CD4-positive, alpha-beta T cell treated with Interleukin-6 for 4 hours (primary cell): ENCODE measurements at regions not wholly inside any gene's neighbourhood (a gene's known extent, or its start where the extent isn't known, plus 50 kb on each side); places are given as distances from the start of the nearest gene placed in this dataset.
"Not testable (repeated sequence)": the region's sequence is repeated elsewhere in the genome, so short reads cannot be mapped to it uniquely, and the experiment has no call there.

Experiments
- DNase-seq: peaks from one replicate; pipeline ENCODE4 v3.0.0-alpha.2; 2020; ENCODE audit warnings: mixed read lengths

DNA sequence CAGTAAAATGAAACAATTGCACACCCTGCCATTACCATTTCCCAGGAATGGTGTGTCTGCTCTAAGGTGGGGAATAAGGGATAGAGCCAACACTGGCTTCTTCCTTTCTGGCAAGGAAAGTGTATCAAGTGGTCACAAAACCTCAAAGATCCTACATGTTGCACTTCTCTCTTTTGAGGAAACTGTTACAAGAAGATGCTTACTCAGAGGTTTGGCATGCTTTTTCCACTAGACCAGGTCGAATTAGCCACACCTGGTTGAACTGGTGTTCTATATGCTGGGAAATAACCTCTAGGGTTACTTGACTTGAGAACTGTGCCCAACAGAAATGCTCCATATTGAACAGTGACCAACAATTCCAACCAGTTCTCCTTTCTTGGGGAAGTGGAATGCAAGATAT lies 102.9 kb downstream of the LRRN1 start:
- DNase-seq: no peak

DNA sequence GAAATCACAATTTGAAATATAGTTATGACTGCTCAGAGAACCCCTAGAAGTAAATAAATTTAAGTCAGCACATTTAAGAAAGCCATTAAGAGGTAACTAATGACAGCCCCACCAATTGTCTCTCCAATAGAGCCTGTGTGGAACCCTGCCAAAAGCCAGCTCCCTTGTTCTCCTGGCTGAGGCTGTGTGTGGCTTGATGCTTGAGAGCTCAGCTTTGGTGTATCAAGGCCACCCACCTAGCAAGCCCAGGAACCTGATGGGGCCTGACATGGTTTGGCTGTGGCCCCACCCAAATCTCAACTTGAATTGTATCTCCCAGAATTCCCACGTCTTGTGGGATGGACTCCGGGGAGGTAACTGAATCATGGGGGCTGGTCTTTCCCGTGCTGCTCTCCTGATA lies 106.9 kb downstream of the LRRN1 start:
- no peak for DNase-seq

DNA sequence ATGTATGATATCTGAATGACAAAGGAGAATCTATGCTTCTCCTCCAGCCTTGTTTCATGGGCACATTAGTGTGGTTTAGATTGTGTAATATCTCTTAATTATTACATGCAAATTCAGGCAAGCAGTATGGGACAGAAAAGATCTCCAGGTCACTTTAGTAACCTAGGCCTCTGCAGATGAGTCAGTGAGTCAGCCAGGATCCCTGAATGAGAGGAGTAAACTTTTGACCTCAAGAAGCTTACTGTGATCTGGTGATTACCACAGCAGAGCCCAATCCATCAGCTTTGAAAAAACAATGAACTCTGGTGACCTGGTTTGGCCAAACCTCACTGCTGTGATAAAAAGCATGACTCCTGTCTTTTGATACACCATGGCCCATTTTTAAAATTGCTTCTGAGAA lies 107.8 kb downstream of the LRRN1 start:
- DNase-seq: no peak

DNA sequence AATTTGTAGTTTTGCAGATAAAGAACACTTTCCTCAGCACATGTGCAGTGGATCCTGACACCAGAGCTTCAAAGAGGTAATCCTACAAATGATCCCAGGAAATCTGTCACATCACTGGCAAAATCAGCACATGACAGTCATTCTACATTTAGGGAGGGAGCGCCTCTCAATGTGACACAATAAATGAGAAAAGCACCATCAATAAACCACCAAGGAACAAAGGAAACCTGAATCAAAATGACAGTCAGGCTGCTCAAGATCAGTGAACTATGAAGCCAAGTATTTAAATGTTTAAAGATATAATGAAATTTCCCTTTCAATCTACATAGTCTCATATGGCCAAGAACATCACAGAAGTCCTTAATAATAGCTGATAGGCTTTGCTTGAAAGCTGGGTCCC lies 119.5 kb downstream of the LRRN1 start:
- DNase-seq: no peak

DNA sequence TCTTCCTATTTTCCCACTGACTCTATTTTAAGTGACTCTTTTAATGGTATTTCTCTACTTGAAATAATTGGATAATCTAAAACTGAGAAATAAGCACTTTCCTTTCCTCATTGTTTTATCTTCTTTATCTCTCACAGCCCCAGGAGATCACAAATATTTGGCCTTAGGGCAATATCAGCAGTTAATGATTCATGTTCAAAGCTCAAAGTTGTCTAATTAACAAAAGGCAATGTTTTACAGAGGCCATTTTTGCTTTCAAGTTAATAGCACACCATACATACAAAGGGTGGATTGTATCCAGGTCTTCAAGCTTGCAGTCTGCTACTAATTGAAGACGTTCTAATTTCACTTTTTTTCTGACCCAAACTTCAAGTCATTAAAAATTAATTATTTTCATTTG lies 120.1 kb downstream of the LRRN1 start:
- DNase-seq: no peak

DNA sequence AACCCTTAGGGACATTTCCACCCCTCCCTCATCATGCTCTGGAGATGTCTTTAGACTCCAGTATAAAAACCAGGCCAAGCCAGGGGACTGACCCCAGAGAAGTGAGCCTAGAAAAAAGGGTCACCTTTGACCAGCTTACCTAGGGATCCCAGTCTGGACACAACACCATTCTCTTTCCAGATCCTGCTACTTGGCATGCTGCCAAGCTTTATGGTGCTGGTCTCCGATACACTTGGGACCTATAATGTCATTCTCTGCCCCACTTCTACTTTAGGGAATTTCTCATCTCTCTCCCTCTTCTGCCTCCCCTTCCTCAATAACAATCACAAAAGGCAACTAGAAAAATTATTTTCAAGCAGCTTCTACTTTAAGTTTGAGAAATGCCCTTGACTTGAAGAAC lies 124.4 kb downstream of the LRRN1 start:
- DNase-seq: no peak

DNA sequence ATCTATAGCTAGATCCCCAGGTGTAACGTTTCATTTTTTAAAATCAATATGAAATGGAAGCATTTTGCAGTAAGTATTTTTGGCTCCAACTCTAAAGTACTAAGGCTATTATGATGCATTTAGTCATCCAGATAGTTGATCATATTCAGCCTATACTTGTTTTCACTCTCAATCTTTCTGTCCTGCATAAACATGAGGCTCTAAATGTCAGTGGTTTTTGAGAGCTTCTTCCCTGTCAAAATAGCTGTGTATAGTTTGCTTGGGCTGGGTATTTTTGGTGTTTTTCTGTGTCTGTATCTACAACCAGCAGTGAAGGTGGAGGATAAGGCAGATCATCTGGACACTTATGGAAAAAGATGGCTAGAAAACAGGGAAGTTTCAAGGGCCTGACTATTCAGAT lies 128.0 kb downstream of the LRRN1 start:
- DNase-seq: no peak

DNA sequence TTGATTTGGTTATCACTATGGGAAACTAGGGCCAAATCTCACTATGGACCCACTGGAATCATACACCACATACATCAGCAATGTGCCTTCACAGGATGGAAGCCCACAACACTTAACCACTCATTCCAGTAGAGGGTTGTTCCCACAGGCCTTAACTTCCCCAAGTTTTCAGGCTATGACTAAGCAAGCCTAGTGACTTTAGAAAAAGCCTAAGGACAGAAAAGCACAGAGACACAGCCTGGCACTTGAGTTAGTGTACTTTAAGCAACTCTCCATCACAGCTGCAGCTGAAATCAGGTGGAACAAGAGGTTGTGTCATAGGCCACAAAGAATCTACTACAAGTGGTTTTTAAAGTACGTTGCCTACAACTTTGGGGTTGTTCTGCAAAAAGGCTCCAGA lies 128.7 kb downstream of the LRRN1 start:
- DNase-seq: no peak

DNA sequence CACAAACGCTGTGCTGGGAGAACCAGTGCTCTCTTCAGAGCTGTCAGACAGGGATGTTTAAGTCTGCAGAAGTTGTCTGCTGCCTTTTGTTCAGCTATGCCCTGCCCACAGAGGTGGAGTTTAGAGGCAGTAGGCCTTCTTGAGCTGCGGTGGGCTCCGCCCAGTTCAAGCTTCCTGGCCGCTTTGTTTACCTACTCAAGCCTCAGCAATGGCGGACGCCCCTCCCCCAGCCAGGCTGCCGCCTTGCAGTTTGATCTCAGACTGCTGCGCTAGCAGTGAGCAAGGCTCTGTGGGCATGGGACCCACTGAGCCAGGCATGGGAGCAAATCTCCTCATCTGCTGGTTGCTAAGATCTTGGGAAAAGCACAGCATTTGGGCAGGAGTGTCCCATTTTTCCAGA lies 142.1 kb downstream of the LRRN1 start:
- not testable (repeated sequence) for DNase-seq

DNA sequence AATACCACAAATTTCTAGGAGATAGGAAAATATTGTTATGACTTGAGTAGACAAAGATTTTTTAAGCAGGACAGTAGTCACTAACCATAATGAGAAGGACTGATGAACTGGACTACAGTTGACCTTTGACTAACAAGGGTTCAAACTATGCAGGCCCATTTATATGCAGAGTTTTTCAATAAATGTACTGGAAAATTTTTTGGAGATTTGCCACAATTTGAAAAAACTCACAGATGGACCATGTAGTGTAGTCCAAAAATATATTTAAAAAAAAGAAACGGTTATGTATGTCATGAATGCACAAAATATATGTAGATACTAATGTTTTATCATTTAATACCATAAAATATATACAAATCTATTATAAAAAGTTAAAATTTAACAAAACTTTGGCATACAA lies 151.8 kb downstream of the LRRN1 start:
- no peak for DNase-seq

DNA sequence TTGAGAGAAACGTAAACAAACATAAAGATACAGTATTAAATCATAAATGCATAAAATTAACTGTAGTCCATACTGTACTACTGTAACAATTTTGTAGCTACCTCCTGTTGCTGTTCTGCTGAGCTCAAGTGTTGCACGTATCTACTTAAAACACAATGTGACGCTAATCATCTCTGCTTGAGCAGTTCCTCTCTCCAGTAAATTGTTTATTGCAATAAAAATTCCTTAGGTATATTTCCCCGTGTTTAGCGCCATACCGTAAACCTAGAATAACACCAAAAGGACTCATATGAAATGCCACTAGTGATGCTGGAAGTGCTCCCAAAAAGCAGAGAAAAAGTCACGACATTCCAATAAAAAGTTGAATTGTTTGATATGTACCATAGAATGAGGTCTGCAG lies 152.3 kb downstream of the LRRN1 start:
- no peak for DNase-seq

DNA sequence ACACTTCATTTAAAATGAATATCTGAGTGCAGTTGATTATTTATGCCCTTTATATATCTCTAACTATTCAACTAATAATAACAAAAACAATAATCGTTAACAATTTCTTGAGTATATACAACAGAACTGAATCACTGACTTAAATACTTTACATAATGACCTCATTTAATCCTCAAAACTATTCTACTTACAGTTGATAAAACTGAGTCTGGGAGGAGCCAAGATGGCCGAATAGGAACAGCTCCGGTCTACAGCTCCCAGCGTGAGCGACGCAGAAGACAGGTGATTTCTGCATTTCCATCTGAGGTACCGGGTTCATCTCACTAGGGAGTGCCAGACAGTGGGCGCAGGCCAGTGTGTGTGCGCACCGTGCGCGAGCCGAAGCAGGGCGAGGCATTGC lies 163.6 kb downstream of the LRRN1 start:
- not testable (repeated sequence) for DNase-seq

DNA sequence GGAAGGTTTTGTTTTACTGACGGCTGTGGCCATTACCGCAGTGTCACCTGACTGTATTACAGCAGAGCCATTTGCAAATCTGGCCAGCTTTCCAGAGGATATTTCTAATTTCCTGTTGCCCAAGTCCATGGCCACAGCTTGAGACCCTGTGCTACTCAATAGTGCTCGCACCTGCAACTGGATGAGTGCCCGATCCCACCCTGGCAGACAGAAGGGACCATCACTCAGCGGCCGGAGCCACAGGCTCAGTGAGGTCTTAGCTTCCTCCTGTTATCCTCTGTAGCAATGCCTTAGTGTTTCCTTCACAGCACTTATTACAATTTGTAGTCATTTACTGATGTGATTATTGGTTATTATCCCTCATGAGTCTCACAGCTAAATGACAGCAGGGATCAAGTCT lies 184.8 kb downstream of the LRRN1 start:
- DNase-seq: no peak

DNA sequence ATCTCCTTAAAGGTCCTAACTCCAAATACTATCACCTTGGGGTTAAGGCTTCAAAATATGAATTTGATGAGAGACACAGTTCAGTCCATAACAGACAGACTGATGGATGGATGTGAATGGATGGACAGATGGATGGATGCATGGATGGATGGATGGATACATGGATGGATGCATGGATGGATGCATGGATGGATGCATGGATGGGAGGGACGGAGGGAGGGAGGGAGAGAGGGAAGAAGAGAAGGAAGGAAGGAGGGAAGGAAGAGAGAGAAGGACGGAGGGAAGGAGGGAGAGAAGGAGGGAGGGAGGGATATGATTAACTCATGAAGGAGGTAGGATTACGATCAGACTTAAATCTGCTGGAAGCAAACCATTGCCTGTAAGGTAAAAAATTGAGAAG lies 192.4 kb downstream of the LRRN1 start:
- no peak for DNase-seq

DNA sequence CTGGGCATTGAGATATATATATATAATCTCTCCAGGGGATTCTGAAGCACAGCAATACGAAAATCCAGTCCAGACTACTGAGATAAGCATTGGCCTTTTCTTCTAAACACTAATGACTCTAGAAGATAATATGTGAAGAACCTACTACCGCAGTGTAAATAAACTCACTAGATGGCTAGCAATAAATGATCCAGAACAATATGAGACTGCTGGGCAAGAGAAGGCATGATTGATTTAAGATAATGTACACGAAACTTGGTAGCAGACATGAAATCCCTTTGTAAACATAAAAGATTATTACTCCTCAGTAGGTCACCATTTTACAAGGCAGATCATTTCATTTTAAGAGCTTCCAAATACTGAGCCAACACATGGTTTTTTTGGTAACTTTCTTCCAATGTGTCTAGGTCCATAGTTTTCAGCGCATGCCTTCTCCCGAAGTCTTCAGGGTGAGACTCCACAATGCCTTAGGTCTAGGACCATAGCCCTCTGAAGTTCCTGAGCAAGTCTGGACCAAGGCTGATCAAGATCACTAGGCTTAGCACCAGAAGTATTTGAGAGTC lies 193.2 kb downstream of the LRRN1 start:
- no peak for DNase-seq

DNA sequence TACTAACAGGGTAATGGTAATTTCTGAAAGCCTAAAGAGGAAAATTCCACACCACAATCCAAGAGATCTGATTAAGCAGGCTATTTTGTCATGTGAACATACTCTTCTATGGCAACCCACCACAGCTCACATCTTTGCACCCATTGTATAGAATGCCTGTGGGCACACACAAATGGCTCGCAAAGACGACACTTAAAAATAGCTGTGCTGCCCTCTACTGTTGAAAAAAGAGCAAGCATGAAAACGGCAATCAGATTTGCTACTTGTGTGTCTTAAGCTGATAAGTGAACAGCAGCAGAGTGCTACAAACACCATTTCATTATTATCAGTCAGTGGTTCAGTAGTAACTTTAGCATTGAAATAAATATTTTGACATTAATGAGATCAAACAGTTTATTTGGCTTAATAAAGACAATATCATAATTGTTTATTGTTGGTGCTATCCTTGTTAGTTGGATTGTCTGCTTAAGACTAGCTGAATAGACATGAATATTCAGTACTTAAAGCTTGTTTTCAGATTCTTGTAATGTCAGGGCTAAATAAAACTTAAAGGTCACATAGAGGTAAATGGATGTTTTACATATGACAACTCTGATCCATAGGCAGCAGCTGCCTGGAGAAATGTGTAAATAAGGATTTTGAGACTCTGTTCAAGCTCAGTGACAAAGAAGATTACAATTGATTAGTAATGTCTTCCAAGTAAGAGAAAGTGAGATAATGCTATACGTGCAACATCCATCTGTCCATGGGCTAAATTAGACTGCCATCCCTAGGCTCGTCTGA lies 199.1 kb downstream of the LRRN1 start:
- no peak for DNase-seq

DNA sequence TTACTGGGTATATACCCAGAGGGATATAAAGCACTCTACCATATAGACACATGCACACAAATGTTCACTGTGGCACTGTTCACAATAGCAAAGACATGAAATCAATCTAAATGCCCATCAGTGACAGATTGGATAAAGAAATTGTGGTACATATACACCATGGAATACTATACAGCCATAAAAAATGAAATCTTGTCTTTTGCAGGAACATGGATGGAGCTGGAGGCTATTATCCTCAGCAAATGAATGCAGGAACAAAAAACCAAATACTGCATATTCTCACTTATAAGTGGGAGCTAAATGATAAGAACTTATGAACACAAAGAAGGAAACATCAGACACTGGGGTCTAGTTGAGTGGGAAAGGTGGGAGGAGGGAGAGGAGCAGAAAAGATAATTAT lies 200.1 kb downstream of the LRRN1 start:
- not testable (repeated sequence) for DNase-seq

DNA sequence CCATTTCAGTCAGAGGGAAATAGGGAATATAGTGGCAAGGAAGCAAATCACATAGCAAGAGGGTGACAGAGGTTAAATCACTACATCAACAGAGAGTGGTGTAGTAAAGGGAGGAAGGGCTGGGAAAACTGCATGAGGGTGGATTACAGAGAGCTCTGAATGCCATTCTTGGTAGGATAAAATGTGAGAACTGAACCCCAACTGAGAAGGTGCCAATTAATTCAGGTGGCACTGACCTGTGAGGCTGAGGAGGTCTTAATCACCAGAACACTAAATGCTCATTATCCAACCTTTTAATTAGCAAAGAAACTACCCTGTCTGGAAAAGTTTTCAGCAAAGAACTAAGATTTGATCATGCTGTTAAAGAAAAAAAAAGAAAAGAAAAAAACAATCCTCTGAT lies 202.7 kb downstream of the LRRN1 start:
- DNase-seq: no peak

DNA sequence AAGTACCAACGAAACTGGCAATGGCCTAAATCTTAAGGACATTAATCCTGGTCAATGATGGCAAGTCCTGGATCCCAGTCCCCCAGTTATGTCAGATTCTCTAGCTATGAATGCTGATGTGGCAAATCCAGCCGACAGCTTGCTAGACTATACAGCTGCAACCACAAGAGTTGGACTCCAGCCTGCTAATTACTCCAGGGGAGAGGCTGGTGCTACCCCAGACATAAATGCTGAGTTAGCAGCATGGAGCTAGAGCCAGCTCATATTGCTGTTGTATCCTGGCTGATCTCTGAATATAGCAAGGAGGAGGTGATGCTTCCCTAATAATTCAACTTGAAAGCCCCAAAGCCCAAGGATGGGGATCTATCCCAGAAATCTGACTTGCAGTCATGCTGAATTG lies 207.1 kb downstream of the LRRN1 start:
- DNase-seq: no peak

DNA sequence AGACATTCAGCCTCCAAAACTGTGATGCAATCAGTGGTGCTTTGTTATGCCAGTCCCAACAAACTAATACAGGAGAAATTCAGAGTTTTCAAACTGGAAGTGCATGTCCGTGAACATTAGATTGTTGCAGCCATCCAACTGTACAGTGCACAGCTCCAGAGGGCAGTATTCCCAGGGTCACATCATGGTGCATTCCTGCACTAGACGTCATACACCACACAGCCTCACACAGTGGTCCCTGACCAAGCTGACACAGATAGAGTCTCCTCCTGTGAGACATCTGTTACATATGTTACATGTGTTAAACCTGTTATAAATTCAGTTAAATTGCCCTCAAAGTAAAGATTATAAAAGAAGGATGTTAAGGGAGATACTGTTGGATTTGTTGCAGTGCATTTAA lies 209.0 kb downstream of the LRRN1 start:
- no peak for DNase-seq

DNA sequence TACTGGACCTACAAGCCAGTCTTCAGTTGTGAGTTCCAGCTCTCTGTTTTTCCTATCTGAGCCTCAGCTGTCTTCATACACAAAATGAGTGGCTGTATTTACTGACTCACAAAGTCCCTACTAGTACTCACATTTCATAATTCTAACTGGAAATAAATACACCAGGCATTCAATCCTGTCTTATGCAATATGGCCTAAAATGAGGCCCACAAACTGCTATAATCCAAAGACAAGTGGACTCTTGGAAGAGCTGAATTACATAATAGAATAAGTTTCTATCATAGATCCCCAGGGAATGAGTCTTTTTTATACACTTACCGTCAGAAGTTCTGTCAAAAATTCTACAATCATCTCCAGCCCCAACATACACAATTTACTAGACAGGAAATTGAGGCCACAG lies 211.9 kb downstream of the LRRN1 start:
- DNase-seq: no peak

DNA sequence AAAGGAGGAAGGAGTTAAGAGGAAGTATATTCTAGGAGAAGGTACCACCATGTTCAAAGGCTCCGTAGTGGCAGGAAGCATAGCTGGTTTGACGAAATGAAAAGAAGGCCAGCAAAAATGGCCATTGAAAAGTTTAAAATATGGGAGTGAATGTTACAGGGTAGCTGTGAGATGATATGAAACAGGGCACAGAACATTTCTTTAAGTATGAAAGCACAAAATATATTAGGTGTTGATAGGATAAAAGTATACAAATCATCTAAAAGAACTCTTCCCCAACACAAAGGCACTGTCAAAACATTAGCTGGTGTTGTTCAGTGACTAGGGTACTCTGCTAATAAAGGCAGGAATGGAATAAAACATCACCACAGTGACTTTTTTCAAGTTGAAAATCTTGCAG lies 216.2 kb downstream of the LRRN1 start:
- no peak for DNase-seq

DNA sequence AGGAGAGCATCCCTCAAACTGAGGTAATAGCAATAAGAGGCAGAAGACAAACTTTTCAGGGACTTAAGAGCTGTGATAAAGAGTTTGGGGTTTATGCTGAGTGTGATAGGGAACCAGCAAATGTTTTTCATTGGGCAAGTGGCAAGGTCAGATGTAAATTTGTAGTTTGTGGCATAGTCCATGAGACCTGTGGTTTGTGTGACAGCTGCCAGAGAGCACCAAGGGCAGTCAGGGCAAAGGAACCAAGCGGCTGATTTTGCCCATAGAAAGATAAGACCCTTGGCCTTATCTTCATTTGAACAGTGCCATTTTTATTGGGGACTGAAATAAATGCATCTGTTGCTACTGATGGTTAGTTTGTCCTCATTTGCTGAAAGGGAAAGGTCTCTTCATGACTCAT lies 220.3 kb downstream of the LRRN1 start:
- DNase-seq: no peak

DNA sequence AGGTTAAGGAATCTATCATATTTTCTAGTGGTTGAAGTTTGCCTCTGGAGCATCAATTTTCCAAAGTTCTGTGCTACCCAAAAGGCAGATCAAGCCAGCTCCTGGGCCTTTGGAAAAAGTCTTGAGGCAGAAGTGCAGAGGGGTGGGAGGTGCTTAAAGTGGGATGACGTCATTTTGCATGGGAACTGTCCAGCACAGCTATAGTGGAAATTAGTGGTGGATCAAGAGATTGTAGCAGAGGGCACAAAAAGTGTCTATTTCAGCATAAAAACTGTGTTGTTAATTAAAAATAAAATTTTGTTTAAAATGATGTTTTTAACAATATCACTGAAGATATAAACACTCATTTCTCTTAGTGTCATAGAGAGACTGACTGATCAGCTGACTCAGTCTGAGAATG lies 221.9 kb downstream of the LRRN1 start:
- no peak for DNase-seq

DNA sequence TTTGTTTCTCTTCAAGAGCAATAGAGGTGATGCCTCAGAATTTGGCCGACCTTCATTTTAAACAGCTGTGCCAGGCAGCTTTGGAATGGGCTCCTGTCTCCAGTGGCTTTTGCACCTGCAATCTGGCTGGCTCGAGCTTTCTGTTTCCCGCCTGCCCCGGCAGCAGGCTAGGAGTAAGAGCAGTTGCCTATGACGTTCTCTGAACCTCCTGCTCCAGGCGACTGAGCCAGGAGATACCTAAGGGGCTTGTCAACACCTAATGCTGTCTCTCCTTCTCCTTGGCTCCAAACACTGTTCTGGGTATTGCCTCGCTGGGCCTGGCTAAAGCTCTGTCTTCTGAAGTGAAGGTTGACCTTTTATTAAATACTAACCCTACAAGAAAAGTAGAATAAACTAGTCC lies 229.9 kb downstream of the LRRN1 start:
- no peak for DNase-seq
